ENCODE measurements at regions not wholly inside any gene's neighbourhood (a gene's known extent, or its start where the extent isn't known, plus 50 kb on each side); places are given as distances from the start of the nearest gene placed in this dataset.

- Histone ChIP-seq H3K79me2 (ENCODE audit: insufficient read depth, low read length) (no peaks in the 10 kb centered on the region), H3K79me1 (ENCODE audit: insufficient read depth, low read depth, low read length, poor library complexity, severe bottlenecking) (no peaks in the 10 kb centered on the region), H3K9ac (ENCODE audit: extremely low read depth, insufficient read length, low read length) (no peak overlapping the region), H2BK20ac (ENCODE audit: low read depth, low read length, poor library complexity, severe bottlenecking) (no peak overlapping the region), H4K5ac (ENCODE audit: insufficient read length, low read depth, low read length) (no peak overlapping the region), H3T11ph (ENCODE audit: low read length) (no peak overlapping the region), H3K4ac (ENCODE audit: low read depth, low read length) (no peak overlapping the region), H4K20me1 (ENCODE audit: control insufficient read depth, insufficient read depth, insufficient read length) (no peaks in the 10 kb centered on the region), H2BK15ac (ENCODE audit: low read depth, low read length) (no peak overlapping the region), H2BK120ac (ENCODE audit: low read depth, low read length, poor library complexity, severe bottlenecking) (no peak overlapping the region), H3K23ac (ENCODE audit: insufficient read length, low read depth, low read length) (no peak overlapping the region), H2BK5ac (ENCODE audit: insufficient read length, low read length) (no peak overlapping the region), H2AFZ (ENCODE audit: low read length) (no peak overlapping the region), H3K4me1 (ENCODE audit: insufficient read depth, low read length) (no peaks in the 10 kb centered on the region), H3K56ac (ENCODE audit: insufficient read length, low read depth, low read length) (no peak overlapping the region), H4K8ac (replicated peaks; ENCODE audit: insufficient read length, low read depth, low read length) (no peak overlapping the region), H4K91ac (ENCODE audit: insufficient read length, low read depth, low read length) (no peak overlapping the region), H3K4me2 (ENCODE audit: insufficient read depth, insufficient read length, low read length) (no peak overlapping the region), H3K27ac (ENCODE audit: insufficient read length, low read depth, low read length) (no peak overlapping the region), H2BK12ac (ENCODE audit: insufficient read length, low read depth, low read length) (no peak overlapping the region), H3K9me3 (ENCODE audit: control insufficient read depth, low read depth, low read length) (no peaks in the 10 kb centered on the region), H3K14ac (ENCODE audit: insufficient read depth, low read length) (no peak overlapping the region), H3K18ac (ENCODE audit: insufficient read length, low read depth, low read length) (no peak overlapping the region), H3K27me3 (ENCODE audit: insufficient read depth, low read length) (no peaks in the 10 kb centered on the region), H3K23me2 (ENCODE audit: insufficient read length, low read depth, low read length, poor library complexity, severe bottlenecking) (no peaks in the 10 kb centered on the region), H2AK5ac (ENCODE audit: insufficient read length, low read length) (no peak overlapping the region)
- Mint-ChIP-seq H3K36me3 (ENCODE audit: insufficient read depth in 1 of 3, low read depth in 3 of 3) (no peaks in the 10 kb centered on the region), H3K27ac (no peak overlapping the region), H3K4me1 (no peaks in the 10 kb centered on the region), H3K4me3 (no peak overlapping the region), H3K9me3 (peaks cover 0 to 5% of the 10 kb centered on the region in 2 experiments; a peak in 3 of 5 replicates), H3K27me3 (ENCODE audit: low read depth) (no peaks in the 10 kb centered on the region)
- WGBS (ENCODE audit: extremely low coverage, insufficient read length, low lambda C conversion rate) = no CpG with 5 or more reads among the region's 6 CpGs
- no peak for DNase-seq
- TF ChIP-seq CTCF (conservative IDR thresholded peaks at IDR 0.05) = no peak
Observed at GRCh38 chr10:4492202-4492601, 333.8 kb upstream of the AKR1E2 start.
